HG02623 (cell line): ENCODE measurements at regions not wholly inside any gene's neighbourhood (a gene's known extent, or its start where the extent isn't known, plus 50 kb on each side); places are given as distances from the start of the nearest gene placed in this dataset.
"Not testable (repeated sequence)": the region's sequence is repeated elsewhere in the genome, so short reads cannot be mapped to it uniquely, and the experiment has no call there.

Source experiments
- ATAC-seq: cut with Tn5 transposase; IDR thresholded peaks from one replicate; pipeline ENCODE4 v1.9.1; 2021; ENCODE audit warnings: moderate library complexity; ENCODE audit not compliant: unreplicated experiment

DNA sequence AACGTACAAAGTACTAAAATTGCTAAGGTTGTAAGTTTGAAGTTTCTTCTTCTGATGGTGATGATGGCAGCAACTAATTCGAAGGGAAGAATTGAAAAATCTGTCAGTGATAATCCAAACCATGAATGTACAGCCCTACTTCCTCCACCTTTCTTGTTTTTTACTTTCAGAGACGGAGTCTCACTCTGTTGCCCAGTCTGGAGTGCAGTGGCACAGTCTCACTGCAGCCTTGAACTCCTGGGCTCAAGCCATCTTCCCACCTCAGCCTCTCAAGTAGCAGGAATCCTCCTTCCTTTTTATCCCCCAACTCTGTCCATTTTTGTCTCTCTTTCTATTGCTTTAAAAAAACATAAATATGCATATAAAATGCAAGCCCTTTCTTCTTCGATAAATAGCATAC is 112.3 kb upstream of the SOX21 start:
- no peak for ATAC-seq

DNA sequence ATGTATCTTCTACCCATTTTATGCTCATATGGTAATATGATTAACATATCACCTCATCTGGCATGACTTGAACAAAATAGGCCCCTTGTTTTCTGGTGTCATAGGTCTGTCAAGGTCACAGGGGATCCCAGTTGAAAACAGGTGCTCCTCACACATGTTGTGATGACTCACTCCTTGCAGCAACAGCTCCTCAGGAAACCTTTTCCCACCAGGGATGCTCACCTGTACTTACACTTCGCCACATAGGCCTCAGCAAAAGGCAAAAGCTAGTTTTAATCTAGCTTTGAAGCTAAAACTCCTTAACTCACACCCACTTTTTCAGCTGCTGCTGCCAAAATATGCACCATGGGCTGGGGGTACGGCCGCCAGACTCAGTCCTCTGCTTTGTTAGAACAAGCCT is 110.0 kb upstream of the SOX21 start:
- no peak for ATAC-seq

DNA sequence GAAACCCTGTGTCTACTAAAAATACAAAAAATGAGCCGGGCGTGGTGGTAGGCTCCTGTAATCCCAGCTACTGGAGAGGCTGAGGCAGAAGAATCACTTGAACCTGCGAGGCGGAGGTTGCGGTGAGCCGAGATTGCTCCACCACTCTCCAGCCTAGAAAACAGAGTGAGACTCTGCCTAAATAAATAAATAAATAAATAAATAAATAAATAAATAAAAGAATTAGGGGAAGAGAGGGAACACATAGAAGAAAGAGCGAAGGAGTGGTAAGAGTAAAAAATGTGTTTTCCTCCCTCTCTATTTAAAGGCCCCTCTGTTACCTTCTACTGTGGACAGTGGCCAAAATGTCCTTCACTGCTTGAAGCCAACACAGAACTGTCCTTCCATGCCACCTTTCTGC is 103.9 kb upstream of the SOX21 start:
- ATAC-seq: no peak

DNA sequence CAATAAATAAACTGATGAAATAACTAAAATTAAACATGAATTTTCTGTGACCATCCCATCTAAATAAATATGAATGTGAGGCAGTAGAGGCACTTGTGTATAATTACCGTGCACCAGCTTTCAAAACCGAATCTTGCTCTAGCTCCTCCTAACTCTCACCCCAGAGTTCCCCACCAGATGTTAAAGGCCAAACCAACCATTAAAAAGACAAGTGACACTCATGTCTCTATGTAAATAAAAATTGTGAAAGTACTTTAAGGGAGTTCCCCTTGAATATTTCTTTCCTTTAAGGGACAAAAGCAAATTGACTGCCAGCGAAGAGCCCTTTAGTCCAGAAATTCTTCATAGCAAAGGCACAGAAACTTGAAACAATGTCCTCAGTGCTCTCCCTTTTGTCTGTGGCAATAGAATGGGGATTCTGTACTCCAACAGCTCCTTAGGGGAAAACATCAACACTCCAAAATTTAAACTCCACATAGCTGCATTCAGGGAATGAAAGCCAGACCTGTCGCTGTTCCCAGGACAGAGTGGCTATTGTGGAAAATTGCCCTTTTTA is 101.7 kb upstream of the SOX21 start:
- peak; percentile 74 for ATAC-seq

DNA sequence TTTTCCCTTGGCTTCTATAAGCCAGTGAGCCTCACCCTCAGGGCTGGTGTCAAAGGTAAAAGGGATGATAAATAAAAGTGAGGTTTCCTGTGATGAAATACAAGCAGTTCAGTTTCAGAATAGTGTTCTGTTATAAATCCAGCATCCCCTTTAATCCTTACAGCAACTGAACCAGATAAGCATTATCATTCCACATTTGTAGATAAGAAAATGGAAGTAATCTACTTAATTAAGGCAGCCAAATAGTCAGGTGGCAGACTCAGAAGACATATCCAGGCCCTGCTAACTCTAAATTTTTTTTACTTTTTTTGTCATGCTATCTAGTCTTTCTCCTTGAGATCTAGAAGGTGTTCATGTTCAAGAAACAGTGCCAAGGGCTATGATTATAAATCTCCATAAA is 99.4 kb upstream of the SOX21 start:
- ATAC-seq: no peak

DNA sequence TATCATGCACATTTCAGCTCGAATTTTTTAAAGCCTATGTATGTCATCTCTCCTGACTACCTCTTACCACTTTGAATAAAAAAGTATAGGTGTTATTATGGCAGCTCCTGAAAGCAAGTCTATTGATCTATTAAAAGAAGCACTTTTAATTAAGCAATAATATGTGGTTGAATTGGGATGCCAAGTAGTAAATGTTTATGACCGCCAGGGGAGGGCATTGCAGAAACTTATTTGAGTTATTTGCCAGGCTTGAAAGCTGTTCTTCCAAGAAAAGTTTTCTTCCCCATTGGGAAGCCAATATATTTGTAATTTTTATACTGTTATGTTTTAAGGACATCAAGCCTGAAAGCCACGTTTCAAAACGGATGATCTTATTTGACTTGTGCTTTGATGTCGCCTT is 88.1 kb upstream of the SOX21 start:
- no peak for ATAC-seq

DNA sequence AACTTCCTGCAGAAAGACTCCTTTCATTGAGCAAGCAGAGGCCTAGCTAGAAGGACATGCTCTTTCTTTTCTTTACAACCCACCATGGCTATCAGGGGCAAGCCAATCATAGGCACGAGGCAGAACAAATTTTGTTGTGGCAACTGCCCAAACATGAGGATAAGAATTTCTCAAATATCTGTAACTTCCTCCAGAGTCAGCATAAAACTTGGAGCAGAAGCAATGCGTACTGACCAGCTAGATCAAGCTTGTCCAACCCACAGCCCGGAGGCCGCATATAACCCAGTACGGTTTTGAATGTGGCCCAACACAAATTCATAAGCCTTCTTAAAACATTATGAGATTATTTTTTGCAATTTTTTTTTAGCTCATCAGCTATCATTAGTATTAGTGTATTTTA is 87.0 kb upstream of the SOX21 start:
- no peak for ATAC-seq

DNA sequence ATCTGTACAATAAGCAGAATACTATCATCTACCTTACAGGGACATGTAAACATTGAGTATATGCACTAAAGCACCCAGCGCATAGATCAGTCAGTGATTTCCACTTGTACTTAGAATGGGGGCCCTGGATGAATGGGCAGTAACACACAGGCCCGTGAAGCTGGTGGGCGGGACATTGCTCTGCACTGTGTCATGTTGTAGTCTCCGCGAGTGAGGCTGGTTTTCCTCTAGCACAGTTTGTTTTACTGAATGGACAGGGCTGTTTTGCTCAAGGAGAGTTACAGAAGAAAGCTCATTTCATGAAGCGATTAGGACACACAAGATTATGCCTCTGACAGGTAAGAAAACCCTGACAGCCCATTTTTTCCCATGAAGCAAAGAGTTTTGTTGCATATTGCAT is 86.4 kb upstream of the SOX21 start:
- no peak for ATAC-seq

DNA sequence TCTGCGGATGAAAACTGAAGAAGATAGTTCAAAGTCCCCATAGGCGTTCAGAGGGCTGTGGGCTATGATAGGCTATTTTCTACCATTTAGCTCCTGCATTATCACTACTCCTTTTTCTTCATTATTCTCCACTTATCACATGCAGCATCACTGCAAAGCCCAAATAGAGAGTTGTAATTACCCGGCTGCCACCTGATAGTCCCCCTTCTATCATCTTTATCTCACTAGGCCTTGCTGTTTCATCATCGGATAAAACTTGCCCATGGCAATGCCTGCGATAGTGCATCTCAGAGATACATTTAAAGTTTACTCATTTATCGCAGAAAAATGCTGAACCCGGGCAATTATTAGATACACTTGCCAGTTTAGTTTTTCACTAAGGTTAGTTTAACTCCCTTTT is 82.9 kb upstream of the SOX21 start:
- ATAC-seq: no peak

DNA sequence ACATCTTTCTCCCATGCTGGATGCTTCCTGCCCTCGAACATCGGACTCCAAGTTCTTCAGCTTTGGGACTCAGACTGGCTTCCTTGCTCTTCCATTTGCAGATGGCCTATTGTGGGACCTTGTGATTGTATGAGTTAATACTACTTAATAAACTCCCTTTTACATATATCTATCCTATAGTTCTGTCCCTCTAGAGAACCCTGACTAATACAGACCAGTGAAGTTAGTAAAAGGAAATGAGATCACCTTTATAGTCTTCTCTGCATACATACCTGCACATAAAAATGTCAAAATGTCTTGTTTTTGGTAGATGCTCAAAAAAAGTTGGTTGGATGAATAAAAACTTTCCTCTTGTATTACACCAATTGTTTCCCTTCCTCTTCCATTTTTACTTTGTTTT is 73.9 kb upstream of the SOX21 start:
- not testable (repeated sequence) for ATAC-seq

DNA sequence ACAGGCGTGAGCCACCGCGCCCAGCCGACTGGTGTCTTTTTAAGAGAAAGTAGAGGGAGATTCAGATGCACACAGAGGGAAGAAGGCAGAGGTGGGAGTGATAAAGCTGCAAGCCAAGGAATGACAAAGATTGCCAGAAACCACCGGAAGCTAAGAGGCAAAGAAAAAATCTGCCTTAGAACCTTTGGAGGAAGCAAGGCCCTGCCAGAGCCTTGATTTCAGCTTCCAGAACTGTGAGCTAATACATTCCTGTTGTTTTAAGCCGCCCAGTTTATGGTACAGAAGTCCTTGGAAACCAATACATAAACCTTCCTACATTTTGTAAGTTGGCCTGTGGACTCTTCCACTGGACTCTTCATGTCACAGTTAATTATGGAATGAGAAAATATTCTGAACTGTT is 71.7 kb upstream of the SOX21 start:
- no peak for ATAC-seq

DNA sequence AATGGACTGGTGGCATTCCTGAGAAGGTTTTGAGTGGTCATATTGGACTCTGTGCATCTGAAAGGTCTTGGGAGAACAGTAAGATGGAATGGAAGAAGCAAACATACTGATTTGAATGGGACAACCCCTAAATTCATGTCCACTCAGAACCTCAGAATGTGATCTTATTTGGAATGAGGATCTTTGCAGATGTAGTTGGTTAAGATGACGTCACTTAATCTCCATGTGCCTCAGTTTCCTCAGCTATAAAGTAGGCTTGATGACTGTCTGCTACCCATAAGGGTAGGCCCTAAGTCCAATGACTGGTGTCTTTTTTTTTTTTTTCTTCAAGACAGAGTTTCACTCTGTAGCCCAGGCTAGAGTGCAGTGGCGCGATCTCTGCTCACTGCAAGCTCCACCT is 71.1 kb upstream of the SOX21 start:
- ATAC-seq: no peak

DNA sequence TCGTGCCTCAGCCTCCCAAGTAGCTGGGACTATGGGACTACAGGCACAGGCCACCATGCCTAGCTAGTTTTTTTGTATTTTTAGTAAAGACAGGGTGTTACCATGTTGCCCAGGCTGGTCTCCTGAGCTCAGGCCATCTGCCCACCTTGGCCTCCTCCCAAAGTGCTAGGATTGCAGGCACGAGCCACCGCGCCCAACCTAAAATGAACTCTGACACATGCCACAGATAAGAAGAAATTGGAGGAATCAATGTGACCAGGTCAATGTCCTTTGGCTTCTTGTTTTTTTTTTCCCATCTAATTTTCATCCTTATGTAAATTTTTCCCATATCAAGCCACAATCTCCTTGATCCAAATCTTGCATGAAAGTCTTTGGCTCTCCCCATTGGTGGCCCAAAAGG is 68.1 kb upstream of the SOX21 start:
- no peak for ATAC-seq

DNA sequence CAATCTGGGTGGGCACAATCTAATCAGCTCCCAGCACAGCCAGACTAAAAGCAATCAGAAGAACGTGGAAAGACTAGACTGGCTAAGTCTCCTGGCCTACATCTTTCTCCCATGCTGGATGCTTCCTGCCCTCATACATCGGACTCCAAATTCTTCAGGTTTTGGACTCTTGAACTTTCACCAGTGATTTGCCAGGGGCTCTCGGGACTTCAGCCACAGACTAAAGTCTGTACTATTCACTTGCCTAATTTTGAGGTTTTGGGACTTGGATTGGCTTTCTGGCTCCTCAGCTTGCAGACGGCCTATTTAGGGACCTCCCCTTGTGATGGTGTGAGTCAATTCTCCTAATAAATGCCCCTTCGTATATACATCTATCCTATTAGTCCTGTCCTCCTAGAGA is 66.6 kb upstream of the SOX21 start:
- no peak for ATAC-seq

DNA sequence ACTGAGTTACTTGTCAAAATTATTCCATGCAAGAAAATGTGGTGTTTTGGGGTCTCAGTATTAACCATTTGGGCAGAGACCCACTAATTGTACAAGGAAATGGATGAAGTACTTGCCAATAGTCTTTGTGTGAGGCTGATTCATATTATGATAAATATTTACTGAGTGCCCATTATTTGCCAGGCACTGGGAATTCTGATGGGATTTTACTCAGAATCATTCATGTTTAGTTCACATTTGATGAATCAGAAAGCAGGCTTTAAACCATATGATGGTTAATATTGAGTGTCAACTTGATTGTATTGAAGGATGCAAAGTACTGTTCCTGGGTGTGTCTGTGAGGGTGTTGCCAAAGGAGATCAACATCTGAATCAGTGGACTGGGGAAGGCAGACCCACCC is 66.2 kb upstream of the SOX21 start:
- no peak for ATAC-seq

DNA sequence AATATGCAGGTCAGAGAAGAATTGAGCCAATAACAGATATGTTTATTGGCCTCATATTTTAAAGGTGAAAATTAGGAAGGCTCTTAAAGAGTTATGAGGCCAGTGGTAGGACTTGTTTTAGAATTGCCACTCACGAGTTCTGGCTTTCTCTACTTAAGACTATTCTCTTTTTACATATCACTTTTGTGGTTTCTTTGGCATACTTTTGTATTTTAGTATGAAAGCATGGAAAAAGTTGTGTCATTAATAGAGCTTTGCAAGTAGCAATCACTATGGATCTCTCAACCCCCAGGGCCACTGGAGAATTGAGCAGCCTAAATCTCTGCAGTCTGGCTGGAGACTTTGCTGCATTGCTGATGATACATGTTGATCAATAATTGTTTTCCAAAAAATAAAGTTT is 64.6 kb upstream of the SOX21 start:
- no peak for ATAC-seq

DNA sequence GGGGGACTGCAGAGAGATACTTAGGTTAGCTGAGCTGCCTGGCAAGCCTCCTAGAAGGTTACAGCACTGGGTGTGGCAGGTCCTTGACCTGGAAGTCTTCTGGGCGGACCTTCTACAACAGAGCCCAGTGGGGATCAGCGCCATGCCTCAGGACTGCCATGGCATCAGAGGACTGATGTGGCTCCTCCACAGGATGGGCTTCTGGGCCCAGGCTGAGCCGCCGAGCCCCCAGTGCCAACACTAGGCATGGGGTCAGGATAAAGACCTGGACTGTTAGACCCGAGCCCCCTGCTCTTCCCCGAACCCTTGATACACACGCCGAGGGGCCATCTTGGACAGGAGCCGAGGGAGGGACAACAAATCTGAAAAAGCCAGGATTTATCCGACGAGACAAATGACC is 64.0 kb upstream of the SOX21 start:
- no peak for ATAC-seq

DNA sequence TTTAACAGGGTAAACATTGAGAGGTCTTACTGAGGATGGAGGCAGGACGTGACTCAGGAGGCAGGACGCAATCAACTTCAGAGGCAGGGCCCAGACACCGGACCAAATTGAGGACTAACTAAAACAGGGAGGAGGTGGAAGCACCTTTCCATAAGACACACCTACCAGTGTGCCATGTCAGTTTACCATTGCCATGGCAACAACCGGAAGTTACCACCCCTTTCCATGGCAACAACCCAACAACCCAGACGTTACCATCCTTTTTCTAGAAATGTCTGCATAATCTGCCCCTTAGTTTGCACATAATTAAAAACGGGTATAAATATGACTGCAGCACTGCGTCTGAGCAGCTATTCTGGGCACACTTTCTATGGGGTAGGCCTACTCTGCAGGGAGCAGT is 53.5 kb upstream of the SOX21 start:
- no peak for ATAC-seq

DNA sequence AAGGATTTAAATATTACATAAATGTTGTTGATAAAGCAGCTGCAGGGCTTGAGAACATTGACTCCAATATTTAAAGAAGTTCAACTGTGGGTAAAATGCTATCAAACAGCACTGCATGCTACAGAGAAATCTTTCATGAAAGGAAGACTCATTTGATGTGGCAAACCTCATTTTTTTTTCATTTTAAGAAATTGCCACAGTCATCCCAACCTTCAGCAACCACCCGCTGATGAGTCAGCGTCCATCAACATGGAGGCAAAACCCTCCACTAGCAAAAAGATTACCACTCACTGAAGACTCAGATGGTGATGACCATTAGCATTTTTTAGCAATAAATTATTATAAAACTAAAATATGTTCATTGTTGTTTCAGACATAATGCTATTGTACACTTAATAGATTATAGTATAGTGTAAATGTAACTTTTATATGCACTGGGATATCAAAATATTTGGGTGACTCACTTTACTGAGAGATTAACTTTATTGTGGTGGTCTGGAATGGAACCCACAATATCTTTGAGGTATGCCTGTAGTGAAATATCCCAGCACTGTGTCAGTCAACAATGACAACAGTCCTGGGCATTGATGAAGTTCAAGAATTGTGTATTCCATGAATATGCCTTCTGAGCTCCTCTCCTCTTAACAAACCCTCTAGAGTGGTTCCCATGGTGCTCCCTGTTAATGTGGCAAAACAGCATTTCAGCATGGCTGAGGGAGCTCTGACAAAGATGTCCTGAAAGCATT is 52.4 kb upstream of the SOX21 start:
- ATAC-seq: no peak
